Trophoblast cell (in vitro differentiated cells and primary cell): ENCODE measurements at regions not wholly inside any gene's neighbourhood (a gene's known extent, or its start where the extent isn't known, plus 50 kb on each side); places are given as distances from the start of the nearest gene placed in this dataset.
A peak's percentile ranks its signal among the peaks of the same experiment; 100 is the strongest.

ENCODE experiments used
- DNase-seq, 2 donors: peaks; one replicate each; pipeline ENCODE4 v3.0.0-alpha.2; 2016
- H2AFZ ChIP-seq: 2 replicates; pipeline ENCODE4 v1.6.1; 2013; ENCODE audit warnings: low read length, moderate library complexity, mild to moderate bottlenecking; ENCODE audit not compliant: insufficient read depth, poor library complexity
- H2AK5ac ChIP-seq: 2 replicates; pipeline ENCODE4 v1.6.1; 2013; ENCODE audit warnings: mild to moderate bottlenecking, low read length
- H2BK120ac ChIP-seq: 2 replicates; pipeline ENCODE4 v1.6.1; 2013; ENCODE audit warnings: low read length, mild to moderate bottlenecking, moderate library complexity; ENCODE audit not compliant: insufficient read depth, poor library complexity
- H2BK12ac ChIP-seq: 2 replicates; pipeline ENCODE4 v1.6.1; 2013; ENCODE audit warnings: mild to moderate bottlenecking, low read length, moderate library complexity
- H2BK5ac ChIP-seq: 2 replicates; pipeline ENCODE4 v1.6.1; 2013; ENCODE audit warnings: low read length, low read depth, moderate library complexity, mild to moderate bottlenecking; ENCODE audit not compliant: poor library complexity
- H3K14ac ChIP-seq: 2 replicates; pipeline ENCODE4 v1.6.1; 2013; ENCODE audit warnings: mild to moderate bottlenecking, low read length
- H3K18ac ChIP-seq: 2 replicates; pipeline ENCODE4 v1.6.1; 2013; ENCODE audit warnings: mild to moderate bottlenecking, low read length
- H3K23ac ChIP-seq: 2 replicates; pipeline ENCODE4 v1.6.1; 2013; ENCODE audit warnings: low read length
- H3K27ac ChIP-seq: 2 replicates; pipeline ENCODE4 v1.5.1; 2013; ENCODE audit warnings: low read depth, mild to moderate bottlenecking, inconsistent platforms, low read length, moderate library complexity
- H3K27me3 ChIP-seq: 2 replicates; pipeline ENCODE4 v1.6.1; 2013; ENCODE audit warnings: inconsistent platforms, mild to moderate bottlenecking, low read length, moderate library complexity; ENCODE audit not compliant: insufficient read depth
- H3K36me3 ChIP-seq, 2 experiments: 1 replicate in 1 of 2; 2 replicates in 1 of 2; pipeline ENCODE4 v1.6.1; 2013; ENCODE audit warnings: low read length in 2 of 2, mild to moderate bottlenecking in 2 of 2, moderate library complexity in 1 of 2; ENCODE audit not compliant: insufficient read depth in 2 of 2, control insufficient read depth in 1 of 2
- H3K4ac ChIP-seq: 2 replicates; pipeline ENCODE4 v1.6.1; 2013; ENCODE audit warnings: low read depth, mild to moderate bottlenecking, low read length, moderate library complexity
- H3K4me1 ChIP-seq, 2 experiments: 1 replicate in 1 of 2; 2 replicates in 1 of 2; pipeline ENCODE4 v1.6.1; 2013; ENCODE audit warnings: low read length in 2 of 2, mild to moderate bottlenecking in 2 of 2, moderate library complexity in 1 of 2; ENCODE audit not compliant: insufficient read depth in 2 of 2, control insufficient read depth in 1 of 2
- H3K4me2 ChIP-seq: 2 replicates; pipeline ENCODE4 v1.6.1; 2013; ENCODE audit warnings: inconsistent platforms, mild to moderate bottlenecking, low read length, moderate library complexity
- H3K4me3 ChIP-seq: 2 replicates; pipeline ENCODE4 v1.5.1; 2013; ENCODE audit warnings: mild to moderate bottlenecking, low read depth, low read length, inconsistent platforms
- H3K79me1 ChIP-seq: one replicate; pipeline ENCODE4 v1.6.1; 2013; ENCODE audit warnings: low read length
- H3K79me2 ChIP-seq: 2 replicates; pipeline ENCODE4 v1.6.1; 2013; ENCODE audit warnings: low read length, mild to moderate bottlenecking; ENCODE audit not compliant: control insufficient read depth, insufficient read depth, poor library complexity
- H3K9ac ChIP-seq: 2 replicates; pipeline ENCODE4 v1.6.1; 2013; ENCODE audit warnings: mild to moderate bottlenecking, low read length
- H3K9me3 ChIP-seq: 2 replicates; pipeline ENCODE4 v1.6.1; 2013; ENCODE audit warnings: low read depth, mild to moderate bottlenecking, control low read depth, inconsistent platforms, low read length; ENCODE audit not compliant: insufficient read depth
- H4K12ac ChIP-seq: 2 replicates; pipeline ENCODE4 v1.6.1; 2013; ENCODE audit warnings: low read depth, mild to moderate bottlenecking, low read length, moderate library complexity
- H4K8ac ChIP-seq: 2 replicates; pipeline ENCODE4 v1.6.1; 2013; ENCODE audit warnings: low read depth, mild to moderate bottlenecking, low read length, moderate library complexity
- H4K91ac ChIP-seq: one replicate; pipeline ENCODE4 v1.6.1; 2013; ENCODE audit warnings: low read depth, mild to moderate bottlenecking, low read length, moderate library complexity
- WGBS: extraction: QIAGEN DNeasy Blood & Tissue Kit; methylation state at CpG from one replicate; pipeline ENCODE4 v1.1.7; 2013; ENCODE audit warnings: missing lambda C conversion rate; ENCODE audit not compliant: insufficient read length, insufficient coverage; ENCODE audit errors: extremely low coverage; 5-methylcytosine and 5-hydroxymethylcytosine counted together

- H2BK120ac ChIP-seq, result no peak overlapping the region
- H3K27ac ChIP-seq, result no peak overlapping the region
- H3K9me3 ChIP-seq, result no peaks in the 10 kb centered on the region
- H4K91ac ChIP-seq, result no peak overlapping the region
- H2BK5ac ChIP-seq, result no peak overlapping the region
- H3K4me2 ChIP-seq, result no peak overlapping the region
- H3K23ac ChIP-seq, result no peak overlapping the region
- H2AK5ac ChIP-seq, result no peak overlapping the region
- no peak overlapping the region for H3K4me3 ChIP-seq
- H3K4me1 ChIP-seq, result peaks cover 0 to 5% of the 10 kb centered on the region in 2 experiments
- H4K12ac ChIP-seq, result no peak overlapping the region
- H3K79me2 ChIP-seq, result no peaks in the 10 kb centered on the region
- no peak overlapping the region for H3K18ac ChIP-seq
- no peaks in the 10 kb centered on the region for H3K79me1 ChIP-seq
- no peak overlapping the region for H2AFZ ChIP-seq
- H4K8ac ChIP-seq, result no peak overlapping the region
- H3K14ac ChIP-seq, result no peak overlapping the region
- H3K27me3 ChIP-seq, result no peaks in the 10 kb centered on the region
- no peak for DNase-seq
- H3K4ac ChIP-seq, result no peak overlapping the region
- no peak overlapping the region for H2BK12ac ChIP-seq
- peaks cover 0 to 2% of the 10 kb centered on the region in 2 experiments for H3K36me3 ChIP-seq
- H3K9ac ChIP-seq, result no peak overlapping the region
Observed at GRCh38 chr2:67524777-67525176, 127.6 kb downstream of the ETAA1 start.

GRCh38 chr2:67526283-67526682 is 129.2 kb downstream of the ETAA1 start:
- no peaks in the 10 kb centered on the region for H3K79me2 ChIP-seq
- H3K27ac ChIP-seq, result no peak overlapping the region
- H3K4me1 ChIP-seq, result peaks cover 0 to 5% of the 10 kb centered on the region in 2 experiments
- no peak overlapping the region for H4K12ac ChIP-seq
- no peaks in the 10 kb centered on the region for H3K79me1 ChIP-seq
- H3K27me3 ChIP-seq, result no peaks in the 10 kb centered on the region
- no peak overlapping the region for H2AFZ ChIP-seq
- H4K8ac ChIP-seq, result no peak overlapping the region
- no peak overlapping the region for H3K23ac ChIP-seq
- no peak overlapping the region for H3K14ac ChIP-seq
- H2BK12ac ChIP-seq, result no peak overlapping the region
- no peak overlapping the region for H3K4ac ChIP-seq
- no peak overlapping the region for H3K4me3 ChIP-seq
- no peak overlapping the region for H3K18ac ChIP-seq
- no peak overlapping the region for H4K91ac ChIP-seq
- DNase-seq, result peak in 1 of 2 donors; percentile 16
- WGBS, result no CpG with 5 or more reads among the region's 4 CpGs
- H3K9me3 ChIP-seq, result no peaks in the 10 kb centered on the region
- no peak overlapping the region for H2BK5ac ChIP-seq
- H2AK5ac ChIP-seq, result no peak overlapping the region
- no peak overlapping the region for H3K4me2 ChIP-seq
- peaks cover 0 to 2% of the 10 kb centered on the region in 2 experiments for H3K36me3 ChIP-seq
- no peak overlapping the region for H3K9ac ChIP-seq
- H2BK120ac ChIP-seq, result no peak overlapping the region

GRCh38 chr2:67528320-67528719 is 131.2 kb downstream of the ETAA1 start:
- H4K12ac ChIP-seq, result no peak overlapping the region
- H3K14ac ChIP-seq, result no peak overlapping the region
- WGBS, result no CpG with 5 or more reads among the region's 5 CpGs
- H3K27ac ChIP-seq, result peak overlapping the region; percentile 25
- no peak overlapping the region for H2AK5ac ChIP-seq
- H3K79me2 ChIP-seq, result no peaks in the 10 kb centered on the region
- no peak overlapping the region for H4K8ac ChIP-seq
- no peaks in the 10 kb centered on the region for H3K27me3 ChIP-seq
- H3K4me1 ChIP-seq, result peaks cover 0 to 5% of the 10 kb centered on the region in 2 experiments
- no peak overlapping the region for H2BK120ac ChIP-seq
- H4K91ac ChIP-seq, result no peak overlapping the region
- no peak overlapping the region for H2AFZ ChIP-seq
- no peak overlapping the region for H3K4ac ChIP-seq
- H2BK5ac ChIP-seq, result no peak overlapping the region
- H3K9me3 ChIP-seq, result no peaks in the 10 kb centered on the region
- H3K23ac ChIP-seq, result no peak overlapping the region
- no peak overlapping the region for H3K18ac ChIP-seq
- H3K4me2 ChIP-seq, result no peak overlapping the region
- no peaks in the 10 kb centered on the region for H3K79me1 ChIP-seq
- peaks cover 0 to 2% of the 10 kb centered on the region in 2 experiments for H3K36me3 ChIP-seq
- DNase-seq, result no peak
- no peak overlapping the region for H3K9ac ChIP-seq
- H3K4me3 ChIP-seq, result no peak overlapping the region
- H2BK12ac ChIP-seq, result no peak overlapping the region

- no peaks in the 10 kb centered on the region for H3K79me2 ChIP-seq
- DNase-seq, result no peak
- H3K9ac ChIP-seq, result no peak overlapping the region
- H2AK5ac ChIP-seq, result no peak overlapping the region
- no peaks in the 10 kb centered on the region for H3K9me3 ChIP-seq
- no peak overlapping the region for H3K4ac ChIP-seq
- H3K79me1 ChIP-seq, result no peaks in the 10 kb centered on the region
- H4K8ac ChIP-seq, result no peak overlapping the region
- H3K36me3 ChIP-seq, result peaks cover 0 to 2% of the 10 kb centered on the region in 2 experiments
- H2BK12ac ChIP-seq, result no peak overlapping the region
- peaks cover 0 to 5% of the 10 kb centered on the region in 2 experiments for H3K4me1 ChIP-seq
- H3K27me3 ChIP-seq, result no peaks in the 10 kb centered on the region
- WGBS, result no CpG with 5 or more reads among the region's 1 CpG
- no peak overlapping the region for H2BK120ac ChIP-seq
- H4K91ac ChIP-seq, result no peak overlapping the region
- no peak overlapping the region for H2AFZ ChIP-seq
- no peak overlapping the region for H3K14ac ChIP-seq
- H4K12ac ChIP-seq, result no peak overlapping the region
- H3K4me2 ChIP-seq, result no peak overlapping the region
- no peak overlapping the region for H3K27ac ChIP-seq
- H3K18ac ChIP-seq, result no peak overlapping the region
- no peak overlapping the region for H2BK5ac ChIP-seq
- H3K23ac ChIP-seq, result no peak overlapping the region
- no peak overlapping the region for H3K4me3 ChIP-seq
Observed at GRCh38 chr2:67532387-67532786, 135.3 kb downstream of the ETAA1 start.
